Neuronal stem cell (in vitro differentiated cells): ENCODE measurements at regions not wholly inside any gene's neighbourhood (a gene's known extent, or its start where the extent isn't known, plus 50 kb on each side); places are given as distances from the start of the nearest gene placed in this dataset.

Experiments used
- DNase-seq: peaks from one replicate; pipeline ENCODE4 v3.0.0-alpha.2; 2013; ENCODE audit warnings: low spot score
- H2AFZ ChIP-seq: one replicate; pipeline ENCODE4 v1.6.1; 2013; ENCODE audit warnings: mild to moderate bottlenecking, low read length, inconsistent platforms
- H2AK5ac ChIP-seq: 2 replicates; pipeline ENCODE4 v1.6.1; 2013; ENCODE audit warnings: low read depth, mild to moderate bottlenecking, inconsistent platforms, low read length, moderate library complexity, mixed read lengths
- H2BK120ac ChIP-seq: 2 replicates; pipeline ENCODE4 v1.6.1; 2013; ENCODE audit warnings: low read depth, mild to moderate bottlenecking, inconsistent platforms, low read length, moderate library complexity, mixed read lengths
- H2BK12ac ChIP-seq: one replicate; pipeline ENCODE4 v1.6.1; 2013; ENCODE audit warnings: low read length, inconsistent platforms
- H2BK15ac ChIP-seq: 2 replicates; pipeline ENCODE4 v1.6.1; 2013; ENCODE audit warnings: mild to moderate bottlenecking, low read length, inconsistent platforms, mixed read lengths
- H2BK5ac ChIP-seq: one replicate; pipeline ENCODE4 v1.6.1; 2013; ENCODE audit warnings: inconsistent platforms, mild to moderate bottlenecking, low read length, moderate library complexity
- H3K14ac ChIP-seq: one replicate; pipeline ENCODE4 v1.6.1; 2013; ENCODE audit warnings: low read length, inconsistent platforms
- H3K18ac ChIP-seq: 2 replicates; pipeline ENCODE4 v1.6.1; 2013; ENCODE audit warnings: low read length, inconsistent platforms
- H3K23ac ChIP-seq: 2 replicates; pipeline ENCODE4 v1.6.1; 2013; ENCODE audit warnings: low read depth, mild to moderate bottlenecking, mixed read lengths, low read length, inconsistent platforms; ENCODE audit not compliant: poor library complexity
- H3K27ac ChIP-seq: replicated peaks from 3 replicates; pipeline ENCODE4 v1.5.1; 2013; ENCODE audit warnings: low read length, inconsistent platforms
- H3K27me3 ChIP-seq, 3 experiments: 2 replicates each; pipeline ENCODE4 v1.6.1; 2013; ENCODE audit warnings: low read length in 3 of 3, mild to moderate bottlenecking in 2 of 3, inconsistent platforms in 1 of 3, low read depth in 1 of 3, mixed read lengths in 1 of 3, moderate library complexity in 1 of 3; ENCODE audit not compliant: control insufficient read depth in 3 of 3, insufficient read depth in 3 of 3
- H3K36me3 ChIP-seq, 2 donors: replicated peaks in 1 of 2; 2 replicates each; pipeline ENCODE4 v1.6.1; 2013; ENCODE audit warnings: low read length in 2 of 2; ENCODE audit not compliant: control insufficient read depth in 2 of 2, insufficient read depth in 2 of 2
- H3K4ac ChIP-seq: 2 replicates; pipeline ENCODE4 v1.6.1; 2013; ENCODE audit warnings: inconsistent platforms, mild to moderate bottlenecking, low read length, moderate library complexity
- H3K4me1 ChIP-seq, 2 donors: 1 replicate in 1 of 2; 2 replicates in 1 of 2; pipeline ENCODE4 v1.6.1; 2013; ENCODE audit warnings: low read length in 2 of 2, low read depth in 1 of 2; ENCODE audit not compliant: control insufficient read depth in 2 of 2, insufficient read depth in 1 of 2
- H3K4me2 ChIP-seq: one replicate; pipeline ENCODE4 v1.6.1; 2013; ENCODE audit warnings: mild to moderate bottlenecking, low read length, inconsistent platforms; ENCODE audit not compliant: insufficient read depth, poor library complexity, severe bottlenecking
- H3K4me3 ChIP-seq, 2 donors: 2 replicates each; pipeline ENCODE4 v1.5.1; 2013; ENCODE audit warnings: low read length in 2 of 2, mild to moderate bottlenecking in 2 of 2, inconsistent platforms in 1 of 2, moderate library complexity in 1 of 2
- H3K79me1 ChIP-seq: one replicate; pipeline ENCODE4 v1.6.1; 2013; ENCODE audit warnings: low read depth, mild to moderate bottlenecking, inconsistent platforms, low read length, moderate library complexity
- H3K9ac ChIP-seq: one replicate; pipeline ENCODE4 v1.6.1; 2013; ENCODE audit warnings: mild to moderate bottlenecking, low read depth, low read length, inconsistent platforms; ENCODE audit not compliant: poor library complexity
- H3K9me3 ChIP-seq, 2 donors: replicated peaks in 1 of 2; 2 replicates each; pipeline versions ENCODE3 to v1.6.1; 2013; ENCODE audit warnings: low read length in 2 of 2, mild to moderate bottlenecking in 2 of 2, inconsistent platforms in 1 of 2, low read depth in 1 of 2, mixed read lengths in 1 of 2, moderate library complexity in 1 of 2; ENCODE audit not compliant: control insufficient read depth in 2 of 2, insufficient read depth in 1 of 2
- H4K8ac ChIP-seq: one replicate; pipeline ENCODE4 v1.6.1; 2013; ENCODE audit warnings: low read depth, mild to moderate bottlenecking, inconsistent platforms, low read length, moderate library complexity
- H4K91ac ChIP-seq: one replicate; pipeline ENCODE4 v1.6.1; 2013; ENCODE audit warnings: low read length, low read depth, mild to moderate bottlenecking, inconsistent platforms; ENCODE audit not compliant: poor library complexity
- WGBS, 2 donors: extraction: QIAGEN DNeasy Blood & Tissue Kit; methylation state at CpG; one replicate each; pipeline ENCODE4 v1.1.7; 2013; ENCODE audit warnings: missing lambda C conversion rate in 2 of 2, mixed read lengths in 1 of 2; ENCODE audit not compliant: insufficient read length in 2 of 2, insufficient replicate concordance in 1 of 2; ENCODE audit errors: extremely low coverage in 2 of 2; 5-methylcytosine and 5-hydroxymethylcytosine counted together

DNA sequence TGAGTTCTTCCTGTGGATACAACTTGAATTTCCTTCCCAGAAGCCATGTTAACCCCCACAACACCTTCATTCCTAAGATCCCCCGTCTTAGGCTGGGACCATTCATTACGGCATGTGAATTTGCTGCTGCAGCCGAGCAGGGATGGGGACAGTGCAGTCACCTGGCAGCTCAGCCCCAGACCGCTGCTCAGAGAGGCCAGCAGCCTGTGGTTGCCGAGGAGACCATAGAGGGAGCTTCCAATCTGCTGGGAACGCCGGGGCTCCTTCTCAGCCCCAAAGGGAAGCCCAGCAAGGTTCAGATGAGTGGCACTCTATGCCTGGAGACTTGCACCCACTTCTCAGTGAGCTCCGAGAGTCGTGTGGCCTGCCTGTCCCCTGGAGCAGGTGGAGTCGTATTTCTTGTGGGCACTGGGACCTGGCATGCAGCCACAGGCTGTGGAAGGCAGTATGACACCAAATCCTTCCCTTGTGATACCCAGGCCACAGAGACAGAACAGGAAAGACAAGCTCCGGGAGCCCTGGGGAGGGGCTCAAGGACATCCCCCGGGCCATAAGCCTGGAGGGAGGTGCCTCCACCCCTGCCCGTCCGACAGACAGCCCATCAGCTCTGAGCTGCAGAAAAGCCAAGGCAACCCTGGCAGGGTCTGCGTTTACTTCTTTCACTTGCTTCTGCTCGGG lies 167.3 kb downstream of the FAM43A start:
- Histone ChIP-seq H4K8ac (no peak overlapping the region), H3K4me2 (no peak overlapping the region), H3K18ac (peak overlapping the region; percentile 5), H3K27me3 (peaks cover 0 to 15% (median 0%) of the 10 kb centered on the region in 3 experiments), H3K4me3 (no peak overlapping the region), H2BK5ac (no peak overlapping the region), H2BK15ac (no peak overlapping the region), H3K79me1 (no peaks in the 10 kb centered on the region), H2AFZ (no peak overlapping the region), H3K23ac (no peak overlapping the region), H2BK12ac (no peak overlapping the region), H3K9ac (no peak overlapping the region), H2AK5ac (peak overlapping the region; percentile 44), H4K91ac (no peak overlapping the region), H3K14ac (peak overlapping the region; percentile 4), H3K27ac (no peak overlapping the region), H3K9me3 (no peaks in the 10 kb centered on the region), H3K4ac (no peak overlapping the region), H3K4me1 (peaks cover 0 to 4% of the 10 kb centered on the region in 2 donors), H2BK120ac (no peak overlapping the region), H3K36me3 (no peaks in the 10 kb centered on the region)
- DNase-seq, result no peak
- WGBS, 2 donors, result no CpG with 5 or more reads among the region's 16 CpGs

DNA sequence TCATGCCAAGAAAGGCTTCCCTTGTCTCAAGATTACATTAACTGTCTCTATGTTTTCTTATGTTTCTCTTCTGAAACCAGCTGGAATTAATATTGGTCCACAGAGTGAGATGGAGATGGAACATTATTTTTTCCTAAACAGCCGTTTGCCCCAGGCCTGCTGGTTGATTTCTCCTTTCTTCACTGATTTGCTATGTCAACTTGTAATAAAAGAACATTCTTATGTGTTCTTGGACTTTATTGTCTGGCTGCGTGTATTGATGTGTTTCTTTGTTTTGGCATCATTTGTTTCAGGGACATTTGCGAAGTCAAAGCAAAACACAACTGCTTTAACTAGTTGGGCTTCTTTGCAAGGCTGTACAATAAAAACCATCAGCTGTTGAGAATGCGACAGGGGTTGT lies 168.5 kb downstream of the FAM43A start:
- Histone ChIP-seq H2BK12ac (no peak overlapping the region), H3K9me3 (no peaks in the 10 kb centered on the region), H2BK5ac (no peak overlapping the region), H4K8ac (no peak overlapping the region), H3K9ac (no peak overlapping the region), H3K4ac (no peak overlapping the region), H3K36me3 (no peaks in the 10 kb centered on the region), H3K14ac (no peak overlapping the region), H2BK120ac (no peak overlapping the region), H4K91ac (no peak overlapping the region), H3K23ac (no peak overlapping the region), H3K79me1 (no peaks in the 10 kb centered on the region), H3K4me3 (no peak overlapping the region), H2AFZ (no peak overlapping the region), H3K27me3 (peaks cover 0 to 15% (median 0%) of the 10 kb centered on the region in 3 experiments), H3K4me1 (peaks cover 0 to 4% of the 10 kb centered on the region in 2 donors), H2BK15ac (no peak overlapping the region), H3K27ac (no peak overlapping the region), H2AK5ac (no peak overlapping the region), H3K4me2 (no peak overlapping the region), H3K18ac (no peak overlapping the region)
- no peak for DNase-seq
- WGBS, 2 donors, result no CpG with 5 or more reads among the region's 4 CpGs

GRCh38 chr3:194854659-194855390 lies 169.1 kb downstream of the FAM43A start:
- Histone ChIP-seq H4K91ac (no peak overlapping the region), H3K4me3 (no peak overlapping the region), H3K14ac (no peak overlapping the region), H4K8ac (no peak overlapping the region), H3K27me3 (peaks cover 0 to 15% (median 0%) of the 10 kb centered on the region in 3 experiments), H2BK120ac (no peak overlapping the region), H3K4me1 (peaks cover 0 to 4% of the 10 kb centered on the region in 2 donors), H3K9ac (no peak overlapping the region), H2AFZ (no peak overlapping the region), H3K18ac (no peak overlapping the region), H2BK5ac (no peak overlapping the region), H2BK12ac (no peak overlapping the region), H3K27ac (no peak overlapping the region), H3K4me2 (no peak overlapping the region), H3K79me1 (no peaks in the 10 kb centered on the region), H3K9me3 (no peaks in the 10 kb centered on the region), H3K23ac (no peak overlapping the region), H2AK5ac (no peak overlapping the region), H2BK15ac (no peak overlapping the region), H3K4ac (no peak overlapping the region), H3K36me3 (no peaks in the 10 kb centered on the region)
- DNase-seq, result no peak
- WGBS, 2 donors, result no CpG with 5 or more reads among the region's 9 CpGs

DNA sequence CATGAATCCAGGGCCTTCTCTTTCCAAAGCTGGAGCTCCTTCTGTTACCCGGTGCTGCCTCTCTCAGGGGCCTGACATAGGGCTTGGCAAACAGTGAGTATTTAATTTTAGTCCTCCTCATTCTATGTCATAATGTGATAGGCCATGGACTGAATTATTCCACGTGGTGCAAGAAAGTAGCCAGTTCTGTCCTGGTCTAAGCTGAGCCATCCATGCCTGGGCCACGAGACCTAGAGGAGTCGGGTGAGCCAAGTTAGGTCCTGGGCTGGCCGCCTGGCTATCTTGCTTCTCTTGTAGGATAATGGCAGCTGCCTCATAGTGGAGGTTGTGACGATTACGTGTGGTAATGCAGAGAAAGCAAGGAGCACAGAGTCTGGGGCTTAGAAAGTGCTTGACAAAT lies 170.6 kb downstream of the FAM43A start:
- no peak for DNase-seq
- H3K4me1 ChIP-seq, result peaks cover 0 to 4% of the 10 kb centered on the region in 2 donors

More for the DNA sequence above, 170.6 kb downstream of the FAM43A start:
- Histone ChIP-seq H2AK5ac (no peak overlapping the region), H3K4ac (no peak overlapping the region), H3K9ac (no peak overlapping the region), H3K18ac (no peak overlapping the region), H4K91ac (no peak overlapping the region), H3K23ac (no peak overlapping the region), H3K27me3 (peaks cover 0 to 21% (median 0%) of the 10 kb centered on the region in 3 experiments), H2AFZ (no peak overlapping the region), H3K14ac (no peak overlapping the region), H2BK15ac (no peak overlapping the region), H4K8ac (no peak overlapping the region), H3K36me3 (no peaks in the 10 kb centered on the region), H3K4me3 (no peak overlapping the region), H3K9me3 (no peaks in the 10 kb centered on the region), H2BK12ac (no peak overlapping the region), H3K27ac (no peak overlapping the region), H3K4me2 (no peak overlapping the region), H2BK5ac (no peak overlapping the region), H2BK120ac (no peak overlapping the region), H3K79me1 (no peaks in the 10 kb centered on the region)
- WGBS, 2 donors, result no CpG with 5 or more reads among the region's 7 CpGs
